ELF-1 (cell line): ENCODE measurements at regions not wholly inside any gene's neighbourhood (a gene's known extent, or its start where the extent isn't known, plus 50 kb on each side); places are given as distances from the start of the nearest gene placed in this dataset.
"Not testable (repeated sequence)": the region's sequence is repeated elsewhere in the genome, so short reads cannot be mapped to it uniquely, and the experiment has no call there.

ENCODE experiments used
- DNase-seq: peaks from one replicate; pipeline ENCODE4 v3.0.0-alpha.2; 2016; ENCODE audit warnings: low read depth, low spot score

- DNase-seq, result no peak
Observed at GRCh38 chr6:16827627-16828026, 66.4 kb upstream of the ATXN1 start.

DNA sequence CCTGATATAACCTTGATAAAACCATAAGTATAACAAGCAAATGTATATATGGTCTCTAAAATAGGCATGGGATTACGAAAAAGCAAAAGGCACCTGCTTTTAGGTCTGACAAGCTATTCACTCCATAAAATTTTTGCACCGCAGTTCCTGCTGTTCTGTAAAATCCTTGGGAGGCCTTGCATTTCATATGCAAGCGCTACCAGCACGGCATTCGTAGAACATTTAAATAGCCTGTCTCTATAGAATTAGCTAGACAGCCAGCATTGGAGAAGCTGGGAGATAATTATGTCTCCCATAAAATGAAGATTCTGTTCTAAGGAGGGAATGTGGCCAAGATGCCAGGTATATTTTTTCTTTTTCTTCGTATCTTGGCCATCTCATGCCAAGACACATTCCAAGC, 64.5 kb upstream of the ATXN1 start:
- DNase-seq, result no peak

DNA sequence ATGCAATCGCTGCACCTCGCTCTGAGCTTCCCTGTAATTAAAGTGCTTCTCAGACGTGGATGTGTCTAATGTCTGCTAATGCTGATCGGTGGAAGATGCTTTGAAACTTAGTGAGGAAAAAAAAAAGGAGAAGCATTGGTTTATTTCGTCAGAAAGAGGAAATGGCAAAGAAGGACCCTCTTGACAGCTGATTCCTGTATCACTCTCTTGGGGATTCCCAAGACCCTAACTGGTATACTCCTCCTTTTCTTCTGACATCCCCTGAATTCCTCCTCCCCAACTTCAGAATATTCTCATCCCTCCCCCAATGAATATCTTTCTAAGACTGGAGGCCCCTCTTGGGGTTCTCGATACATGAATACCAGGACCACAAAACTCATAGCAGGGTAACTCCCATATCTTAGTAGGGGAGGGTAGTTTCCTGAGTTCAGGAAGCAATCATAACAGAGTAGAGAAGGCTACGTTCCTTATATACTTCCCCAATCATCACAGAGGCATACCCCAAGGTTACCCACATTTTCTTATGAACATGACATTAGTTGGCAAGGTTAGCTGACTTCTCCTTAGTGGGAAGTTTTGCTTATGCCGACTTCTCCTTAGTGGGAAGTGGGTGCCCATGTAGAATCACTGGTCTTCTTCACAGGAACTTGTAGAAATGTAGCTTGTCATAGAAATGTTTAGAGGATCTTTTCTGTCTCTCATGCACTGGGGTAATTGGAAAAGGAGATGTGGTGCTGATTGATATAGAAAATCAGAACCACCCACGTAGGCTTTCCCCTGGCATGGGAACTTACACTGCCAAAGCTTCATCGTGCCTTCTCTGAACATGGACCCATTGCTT, 63.8 kb upstream of the ATXN1 start:
- DNase-seq, result no peak

DNA sequence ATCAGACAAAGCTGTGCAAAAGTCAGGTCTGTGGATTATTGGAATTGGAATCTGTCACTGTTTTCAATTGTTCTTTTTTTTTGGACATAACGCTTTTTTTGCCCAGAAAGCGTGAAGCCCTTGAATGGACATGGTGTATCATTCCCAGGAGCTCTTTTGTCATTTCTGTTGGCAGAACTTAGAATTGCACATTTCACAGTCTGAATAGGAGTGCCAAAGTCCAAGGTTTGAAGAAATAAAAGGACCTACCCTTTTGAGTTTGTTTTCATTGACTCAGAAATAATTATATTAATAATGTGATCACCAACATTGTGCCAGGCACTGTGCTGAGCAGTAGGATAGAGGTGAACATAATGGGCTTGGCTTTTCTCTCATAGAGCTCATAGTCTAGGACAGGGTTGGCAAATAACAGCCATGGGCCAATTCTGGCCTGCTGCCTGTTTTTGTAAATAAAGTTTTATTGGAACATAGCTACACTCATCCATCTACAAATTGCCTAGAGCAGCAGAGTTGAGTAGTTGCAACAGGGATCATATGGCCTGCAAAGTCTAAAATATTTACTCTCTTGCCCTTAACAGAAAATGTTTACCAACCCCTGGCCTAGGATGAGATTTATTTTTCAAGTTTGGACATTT, 62.6 kb upstream of the ATXN1 start:
- no peak for DNase-seq

DNA sequence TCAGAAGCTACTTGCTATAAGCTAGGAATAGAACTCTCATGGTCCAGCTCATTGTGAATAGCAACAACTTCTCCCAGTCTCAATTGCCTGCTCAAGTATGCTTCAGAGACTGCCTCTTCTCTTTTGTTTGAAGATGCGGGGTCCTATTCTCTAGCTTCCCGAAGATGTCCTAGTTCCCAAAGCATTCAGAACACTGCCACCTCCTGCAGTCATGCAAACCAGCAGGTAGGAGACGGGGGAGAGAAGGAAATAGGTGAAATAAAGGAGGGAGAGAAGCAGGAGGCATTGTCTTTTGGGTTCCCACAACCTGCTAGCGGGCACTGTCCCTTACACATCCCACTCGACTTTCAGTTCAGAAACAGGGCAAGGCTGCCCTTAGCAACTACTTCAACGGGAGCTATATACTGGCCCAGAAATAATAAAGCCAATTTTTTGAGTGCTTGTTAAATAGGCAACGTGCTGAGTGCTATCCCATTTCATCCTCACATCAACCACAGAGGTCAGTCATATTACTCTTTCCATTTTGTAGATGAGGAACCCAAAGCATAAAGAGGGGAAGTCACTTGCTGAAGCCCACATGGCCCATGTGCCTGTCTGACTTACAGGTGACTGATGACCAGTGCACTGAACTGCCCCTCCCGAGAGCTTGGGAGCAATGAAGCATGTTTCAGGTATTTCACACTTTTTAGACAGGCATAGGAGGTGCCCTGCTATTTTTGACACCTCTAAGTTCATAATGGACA, 61.9 kb upstream of the ATXN1 start:
- no peak for DNase-seq

DNA sequence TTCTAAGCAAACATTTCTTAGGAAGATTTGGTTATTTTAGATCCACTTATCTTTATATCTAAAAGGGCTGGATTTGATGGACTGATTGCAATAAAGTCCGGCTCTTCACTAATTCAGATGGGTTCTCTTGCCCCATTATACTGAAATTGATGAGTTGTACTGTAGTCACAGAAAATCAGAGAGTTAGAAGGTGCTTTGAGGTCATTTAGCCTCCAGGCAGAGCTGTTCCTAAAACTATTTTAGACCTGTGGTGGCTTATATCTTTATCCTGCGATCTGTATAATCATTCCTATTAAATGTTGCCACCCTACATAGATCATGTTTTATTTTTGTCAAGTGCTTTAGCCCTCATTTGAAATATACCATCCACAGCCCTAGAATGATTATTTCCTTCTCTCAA, 61.3 kb upstream of the ATXN1 start:
- DNase-seq, result no peak

GRCh38 chr6:16821834-16822264, 60.6 kb upstream of the ATXN1 start:
- no peak for DNase-seq

- not testable (repeated sequence) for DNase-seq
Observed at GRCh38 chr6:16820262-16820661, 59.0 kb upstream of the ATXN1 start.

DNA sequence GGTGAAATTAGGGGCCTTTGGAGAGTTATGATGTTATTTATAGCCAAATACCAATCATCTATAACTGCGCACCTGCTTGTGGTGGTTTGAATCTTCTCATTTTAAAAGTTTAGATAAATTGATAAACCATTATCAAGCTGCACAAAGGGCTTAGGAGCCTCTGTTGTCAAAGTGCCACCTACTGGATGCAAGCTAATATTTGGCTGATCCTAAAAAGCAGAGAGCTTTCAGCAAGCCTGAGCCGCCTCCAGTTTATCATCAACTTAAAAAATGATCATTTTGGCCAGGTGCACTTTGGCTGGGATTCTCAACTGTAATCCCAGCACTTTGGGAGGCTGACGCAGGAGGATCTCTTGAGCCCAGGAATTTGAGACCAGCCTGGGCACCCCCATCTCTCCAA, 58.5 kb upstream of the ATXN1 start:
- no peak for DNase-seq

DNA sequence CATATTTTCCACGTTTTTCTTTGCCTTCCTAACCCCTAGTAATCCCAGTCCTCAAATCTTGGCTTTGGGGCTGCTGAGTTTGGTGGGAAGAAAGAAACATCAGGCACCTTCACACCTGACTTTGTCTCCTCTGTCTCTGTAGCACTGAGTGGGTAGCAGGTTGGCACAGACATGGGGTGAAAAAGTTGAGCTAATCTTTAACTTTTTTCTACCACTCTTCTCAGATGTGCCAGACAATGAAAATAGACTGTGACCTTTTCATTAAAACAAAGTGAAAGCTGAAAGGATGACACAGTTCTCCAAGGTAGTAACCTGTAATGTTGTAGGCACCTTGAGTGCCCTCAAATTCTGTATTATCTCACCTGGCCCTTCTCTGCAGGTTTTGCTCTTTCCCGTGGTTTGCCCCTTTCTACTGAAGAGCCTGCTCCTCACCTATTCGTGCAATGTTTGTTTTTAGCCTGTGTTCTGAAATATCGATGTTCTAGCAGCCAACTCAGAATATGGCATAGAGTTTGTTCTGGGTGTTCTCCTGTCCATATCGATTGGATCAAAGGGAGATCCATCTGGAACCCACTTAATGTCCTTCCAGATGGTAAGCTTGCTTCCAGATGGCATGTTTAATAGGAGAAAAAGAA, 57.8 kb upstream of the ATXN1 start:
- no peak for DNase-seq

- DNase-seq, result no peak
Observed at GRCh38 chr6:16817594-16817993, 56.3 kb upstream of the ATXN1 start.

DNA sequence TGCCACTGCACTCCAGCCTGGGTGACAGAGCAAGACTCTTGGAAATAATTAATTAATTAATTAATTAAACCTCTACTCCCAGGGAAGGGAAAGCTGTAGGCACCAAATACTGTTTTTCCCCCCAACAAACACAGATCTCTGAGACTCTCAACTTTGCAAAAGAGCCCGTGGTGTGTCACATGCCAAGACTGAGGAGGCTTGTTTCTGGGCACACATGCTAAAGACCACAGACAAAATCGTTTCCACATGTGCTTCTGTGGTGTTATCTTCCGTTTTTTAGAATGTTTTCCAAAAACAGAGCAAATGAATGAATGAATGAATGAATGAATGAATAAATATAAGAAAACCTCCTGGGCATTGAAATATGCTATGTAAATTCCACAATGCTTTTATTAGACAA, 55.6 kb upstream of the ATXN1 start:
- DNase-seq, result no peak

DNA sequence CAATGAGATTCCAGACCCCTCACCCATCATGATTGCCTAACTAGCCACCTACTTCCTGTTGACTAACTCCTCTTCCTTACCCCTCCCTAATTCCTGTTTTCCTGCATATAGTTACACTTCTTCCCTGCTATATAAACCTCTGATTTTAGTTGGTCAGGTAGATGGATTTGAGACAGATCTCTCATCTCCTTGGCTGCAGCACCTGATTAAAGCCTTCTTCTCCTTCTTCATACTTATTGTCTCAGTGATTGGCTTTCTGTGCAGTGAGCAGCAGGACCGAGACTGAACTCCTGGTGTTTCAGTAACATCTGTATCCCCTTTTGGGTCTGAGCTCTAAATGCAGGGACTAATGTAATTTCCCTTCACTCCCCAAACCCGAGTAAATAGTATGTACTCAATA, 51.7 kb upstream of the ATXN1 start:
- no peak for DNase-seq

GRCh38 chr6:16811277-16811979, 50.2 kb upstream of the ATXN1 start:
- no peak for DNase-seq
